ENCODE measurements at regions not wholly inside any gene's neighbourhood (a gene's known extent, or its start where the extent isn't known, plus 50 kb on each side); places are given as distances from the start of the nearest gene placed in this dataset.

GRCh38 chr10:54866666-54867065 is 65.6 kb upstream of the PCDH15 start:
- TF ChIP-seq CTCF (IDR thresholded peaks at IDR 0.05) (no peak), POLR2AphosphoS5 (IDR thresholded peaks at IDR 0.05) (no peak)

All from prostate gland (tissue), 2 donors.